Stimulated activated CD4-positive, alpha-beta T cell treated with anti-CD3 and anti-CD28 coated beads, Interleukin-15, amount 100 ng/mL, for 48 hours (primary cell): ENCODE measurements at regions not wholly inside any gene's neighbourhood (a gene's known extent, or its start where the extent isn't known, plus 50 kb on each side); places are given as distances from the start of the nearest gene placed in this dataset.
"Not testable (repeated sequence)": the region's sequence is repeated elsewhere in the genome, so short reads cannot be mapped to it uniquely, and the experiment has no call there.

ENCODE experiments used
- DNase-seq, 2 donors: peaks; one replicate each; pipeline ENCODE4 v3.0.0-alpha.2; 2020; ENCODE audit warnings: low read depth in 2 of 2

DNA sequence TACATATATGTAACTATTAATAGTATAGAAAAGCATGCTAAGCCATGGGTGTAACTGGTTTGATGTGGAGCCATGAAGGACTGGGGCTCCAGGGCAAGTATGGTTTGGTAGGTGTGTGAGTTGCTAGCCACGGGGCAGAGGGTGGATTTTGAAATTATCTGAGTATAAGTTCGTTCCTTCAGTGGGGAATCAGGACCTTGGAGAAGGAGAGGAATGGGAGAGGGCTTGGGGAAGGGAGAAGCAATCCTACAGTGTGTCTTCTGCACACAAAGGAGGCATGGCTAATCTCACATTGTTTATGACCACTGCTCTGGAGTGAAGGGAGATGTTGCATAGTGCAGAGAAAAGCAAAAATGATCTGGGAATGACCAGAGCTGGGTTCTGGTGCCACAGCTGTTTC, 127.8 kb upstream of the CADM1 start:
- no peak for DNase-seq

DNA sequence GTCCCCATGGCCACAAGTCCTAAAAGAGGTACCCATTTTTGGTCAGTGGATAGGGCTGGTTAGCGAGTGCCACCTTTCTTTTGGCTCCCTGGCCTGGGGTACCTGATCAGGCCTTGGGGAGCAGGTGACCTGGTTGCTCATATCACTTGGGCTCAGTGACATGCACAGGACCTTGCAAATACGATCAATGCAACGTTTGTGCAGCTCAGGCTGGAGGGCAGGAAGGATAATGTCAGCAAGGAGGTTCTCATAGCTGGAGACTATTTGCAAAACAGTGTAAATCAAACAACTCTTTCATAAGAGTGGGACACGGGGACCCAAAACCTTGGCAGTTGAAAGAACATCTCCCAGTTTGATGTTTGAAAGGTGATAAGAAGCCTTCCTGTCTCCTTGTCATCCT, 127.4 kb upstream of the CADM1 start:
- DNase-seq: no peak

DNA sequence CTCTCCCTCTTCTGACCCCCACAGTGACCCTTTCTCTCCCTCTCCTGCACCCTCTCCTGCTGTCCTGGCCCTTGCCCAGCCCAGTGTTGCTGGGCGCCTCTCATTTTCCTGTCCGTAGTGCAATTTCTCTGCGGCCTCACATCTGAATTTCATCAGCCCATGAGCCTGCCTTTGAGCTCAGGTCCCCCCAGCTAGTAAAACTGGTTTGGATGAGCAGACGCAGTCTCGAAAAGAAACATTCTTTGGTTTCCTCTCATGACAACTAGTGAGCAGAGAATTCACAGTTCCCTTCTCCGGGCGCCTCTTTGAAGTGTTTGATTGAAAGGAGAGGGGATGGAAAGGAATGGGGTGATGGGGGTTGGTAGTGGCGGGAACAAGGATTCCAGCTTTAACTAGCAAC, 126.0 kb upstream of the CADM1 start:
- no peak for DNase-seq

DNA sequence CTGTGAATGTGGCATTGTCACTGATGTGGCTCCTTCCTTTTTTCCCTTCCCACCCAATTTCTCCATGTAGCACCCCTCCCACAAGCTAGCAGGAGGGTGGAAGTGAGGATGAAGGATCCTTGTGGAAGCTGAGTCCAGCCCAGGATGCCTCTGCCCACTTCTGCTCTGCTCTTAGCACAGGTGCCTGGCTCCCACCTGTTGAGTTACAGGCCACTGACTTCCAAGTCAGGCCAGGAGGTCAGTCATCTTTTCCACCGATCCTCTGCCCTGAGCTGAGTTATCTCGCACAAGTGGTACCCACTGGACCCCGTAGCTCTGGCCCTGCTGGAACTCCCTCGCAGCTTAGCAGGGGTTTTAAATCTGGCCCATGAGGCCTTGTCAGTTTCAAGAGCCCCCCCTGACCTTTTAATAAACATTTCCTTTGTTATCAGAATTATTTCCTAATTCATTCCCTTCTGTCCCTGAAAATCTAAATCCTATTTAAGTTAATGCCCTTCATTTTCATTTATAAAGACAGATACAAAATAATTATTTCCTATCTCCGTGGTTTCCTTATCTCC, 125.3 kb upstream of the CADM1 start:
- DNase-seq: no peak

DNA sequence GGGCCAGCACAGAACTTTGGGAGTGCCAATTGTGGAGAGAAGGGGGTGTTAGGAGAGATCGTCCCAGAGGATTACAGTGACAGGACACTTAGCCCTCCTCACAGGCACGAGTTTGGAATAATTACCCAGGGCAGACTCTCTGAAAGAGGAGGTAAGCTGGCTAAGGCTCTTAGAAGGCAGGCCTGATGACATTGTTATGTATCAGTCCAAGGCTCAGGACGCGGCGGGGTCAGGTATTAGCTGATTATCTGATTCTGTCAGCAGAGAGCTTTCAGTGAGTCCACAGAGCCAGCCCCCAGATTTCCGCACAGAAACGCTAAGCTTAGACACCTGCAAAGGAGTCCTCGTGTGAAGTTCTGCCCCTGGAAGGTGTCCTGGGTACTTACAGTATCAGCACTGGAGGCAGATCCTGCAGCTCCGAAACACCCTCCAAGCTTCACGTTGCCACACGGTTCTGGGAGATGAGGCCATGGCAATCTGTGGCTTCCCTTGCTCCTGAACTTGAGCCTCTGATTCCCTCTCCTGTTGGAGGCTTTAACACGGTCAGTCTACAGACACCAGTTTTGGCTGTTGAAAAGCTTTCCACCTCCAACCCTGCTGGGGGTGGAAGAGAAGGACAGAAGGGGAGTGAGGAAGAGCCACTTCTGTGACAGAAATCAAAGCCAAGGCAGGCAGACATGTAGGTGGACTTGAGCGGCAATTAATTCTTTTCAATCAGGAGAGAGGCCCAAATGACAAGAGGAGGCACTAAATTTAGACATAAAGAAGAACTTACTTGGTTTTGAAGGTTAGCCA, 123.6 kb upstream of the CADM1 start:
- no peak for DNase-seq

DNA sequence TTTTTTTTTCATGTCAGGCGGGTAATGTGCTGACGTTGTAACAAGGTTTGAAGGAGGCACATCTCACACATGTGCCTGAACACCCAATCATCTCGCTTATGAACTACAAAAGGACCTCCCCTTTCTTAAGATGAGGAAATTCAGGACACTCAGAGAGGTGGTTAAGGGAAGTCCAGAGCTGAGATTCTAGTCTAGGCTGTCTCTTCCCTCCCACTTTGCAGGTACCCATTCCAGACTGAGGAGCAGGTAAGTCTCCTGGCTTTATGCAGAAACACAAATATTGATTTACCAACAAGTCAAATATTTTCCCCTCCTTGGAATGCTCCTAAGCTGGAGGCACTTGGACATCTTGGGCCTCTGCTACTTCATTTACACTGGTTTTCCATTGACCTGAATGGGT, 122.9 kb upstream of the CADM1 start:
- no peak for DNase-seq

DNA sequence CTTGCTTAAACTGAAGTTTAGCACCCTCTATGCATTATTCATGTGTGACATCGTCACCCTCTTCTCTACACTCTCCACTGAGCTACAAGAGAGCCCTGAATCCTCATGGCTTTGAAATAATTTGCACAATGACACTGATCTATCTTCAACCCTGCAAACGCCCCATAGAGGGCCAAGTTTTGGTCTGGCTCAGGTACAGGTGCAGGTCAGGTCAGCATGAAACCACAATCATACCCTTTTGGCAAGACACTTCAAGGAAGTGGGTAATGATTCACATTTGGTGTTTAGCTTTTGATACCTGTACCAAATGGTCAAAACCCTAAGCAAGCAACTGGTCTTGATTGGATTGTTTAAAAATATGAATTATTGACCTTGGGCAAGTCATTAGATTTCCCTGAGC, 122.2 kb upstream of the CADM1 start:
- no peak for DNase-seq

DNA sequence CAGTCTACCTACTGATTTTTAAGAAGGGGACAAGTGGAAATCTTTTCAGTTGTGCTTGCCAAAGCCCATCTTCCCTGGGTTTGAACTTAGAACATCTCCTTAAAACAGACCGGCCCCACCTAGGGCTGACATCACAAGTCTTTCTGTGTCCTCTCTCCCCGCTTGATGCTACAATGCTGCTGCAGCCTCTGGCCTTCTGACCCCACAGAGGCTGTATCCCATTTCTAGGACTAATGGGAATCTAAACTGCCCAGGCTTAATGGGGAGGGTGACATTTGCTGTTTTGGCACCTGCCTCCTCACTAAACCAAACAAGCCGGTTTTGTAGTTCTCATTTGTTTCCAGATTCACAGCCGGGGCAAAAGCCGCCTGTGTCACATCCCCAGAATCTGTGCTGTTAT, 121.3 kb upstream of the CADM1 start:
- DNase-seq: no peak

DNA sequence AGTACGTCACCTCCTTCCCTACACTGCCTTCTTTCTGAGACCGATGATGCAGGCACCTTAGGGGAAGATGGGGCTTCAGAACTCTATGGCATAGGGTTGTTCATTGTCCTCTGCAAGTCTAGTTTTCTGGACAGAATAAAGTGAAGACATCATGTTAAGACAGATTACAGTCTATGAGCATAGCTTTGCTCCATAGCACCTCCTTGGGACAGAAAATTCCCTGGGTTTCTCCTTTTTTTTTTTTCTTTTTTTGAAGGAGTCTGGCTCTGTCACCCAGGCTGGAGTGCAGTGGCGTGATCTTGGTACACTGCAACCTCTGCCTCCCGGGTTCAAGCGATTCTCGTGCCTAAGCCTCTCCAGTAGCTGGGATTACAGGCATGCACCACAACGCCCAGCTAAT, 119.8 kb upstream of the CADM1 start:
- no peak for DNase-seq

DNA sequence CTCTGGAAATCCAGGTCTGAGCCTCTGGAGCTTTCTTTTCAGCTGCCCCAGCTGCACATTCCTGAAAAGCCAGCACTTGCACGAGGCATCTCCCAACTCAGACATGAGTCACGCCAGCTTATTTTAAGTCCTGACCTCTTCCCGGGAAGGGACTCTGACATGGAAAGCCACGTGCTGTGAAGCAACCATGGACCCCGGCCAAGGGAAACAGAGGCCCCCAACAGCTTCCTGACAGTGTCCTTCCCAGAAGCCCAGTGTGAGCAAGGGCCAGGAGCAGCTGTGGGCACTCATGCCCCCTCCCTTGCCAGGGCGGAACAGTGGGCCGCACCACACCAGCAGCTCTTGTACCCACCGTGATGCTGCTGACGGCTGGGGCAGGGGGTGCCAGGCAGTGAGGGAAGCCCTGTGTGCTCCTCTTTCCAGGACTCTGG, 118.8 kb upstream of the CADM1 start:
- DNase-seq: no peak

DNA sequence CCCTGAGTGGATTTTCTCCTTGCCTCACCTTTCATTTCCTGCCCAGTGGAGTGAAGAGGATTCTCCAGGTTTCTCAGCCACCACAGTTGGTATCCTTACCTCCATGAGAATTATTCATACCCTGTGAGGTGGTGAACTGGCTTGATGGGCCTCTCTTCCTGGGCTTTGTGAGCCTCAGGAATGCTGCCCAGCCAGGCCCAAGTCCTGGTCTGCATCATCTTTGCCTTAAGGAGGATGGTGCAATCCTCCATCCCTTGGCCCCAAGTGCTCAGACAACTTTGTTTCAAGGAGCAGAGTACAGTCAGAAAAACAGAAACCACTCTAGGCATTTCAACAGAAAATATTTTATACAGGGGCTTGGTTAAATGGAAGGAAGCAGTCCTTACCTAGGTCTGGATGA, 114.2 kb upstream of the CADM1 start:
- no peak for DNase-seq

DNA sequence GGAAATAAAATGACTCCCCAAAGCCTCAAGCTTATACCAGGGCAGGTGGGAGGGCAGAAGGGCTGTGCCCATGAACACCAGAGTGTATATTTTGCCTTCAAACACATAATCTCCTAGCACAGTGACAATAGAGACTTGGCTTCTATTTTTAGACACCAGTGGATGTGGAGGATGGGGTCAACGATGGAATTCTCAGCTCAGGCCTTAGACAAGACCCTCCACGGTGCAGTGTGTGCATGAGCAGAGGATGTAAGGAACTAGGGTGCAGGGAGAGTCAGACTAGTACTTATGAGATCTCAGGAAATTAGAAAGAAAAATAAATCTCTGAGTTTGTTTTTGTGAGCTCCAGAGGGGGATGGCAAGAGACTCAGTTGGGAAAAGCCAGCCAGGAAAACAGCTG, 113.6 kb upstream of the CADM1 start:
- DNase-seq: no peak

DNA sequence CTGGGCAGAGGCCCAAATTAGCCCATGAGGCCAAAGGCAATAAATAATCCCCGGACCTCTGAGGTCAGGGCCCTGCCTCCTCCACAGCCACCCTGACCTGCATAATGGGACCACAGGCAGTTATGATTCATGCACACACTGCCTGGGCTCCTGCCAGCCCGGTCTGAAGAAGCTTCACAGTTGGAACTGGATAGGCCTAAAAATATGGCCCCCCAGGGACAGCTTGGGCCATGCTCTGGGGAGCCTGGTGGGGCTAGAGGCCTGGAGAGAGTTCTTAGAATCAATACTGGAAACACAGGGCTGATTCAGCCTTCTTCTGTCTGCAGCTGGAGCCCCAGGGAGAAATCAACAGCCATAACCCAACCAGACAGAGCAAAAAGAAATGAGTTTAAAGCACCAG, 112.8 kb upstream of the CADM1 start:
- no peak for DNase-seq

DNA sequence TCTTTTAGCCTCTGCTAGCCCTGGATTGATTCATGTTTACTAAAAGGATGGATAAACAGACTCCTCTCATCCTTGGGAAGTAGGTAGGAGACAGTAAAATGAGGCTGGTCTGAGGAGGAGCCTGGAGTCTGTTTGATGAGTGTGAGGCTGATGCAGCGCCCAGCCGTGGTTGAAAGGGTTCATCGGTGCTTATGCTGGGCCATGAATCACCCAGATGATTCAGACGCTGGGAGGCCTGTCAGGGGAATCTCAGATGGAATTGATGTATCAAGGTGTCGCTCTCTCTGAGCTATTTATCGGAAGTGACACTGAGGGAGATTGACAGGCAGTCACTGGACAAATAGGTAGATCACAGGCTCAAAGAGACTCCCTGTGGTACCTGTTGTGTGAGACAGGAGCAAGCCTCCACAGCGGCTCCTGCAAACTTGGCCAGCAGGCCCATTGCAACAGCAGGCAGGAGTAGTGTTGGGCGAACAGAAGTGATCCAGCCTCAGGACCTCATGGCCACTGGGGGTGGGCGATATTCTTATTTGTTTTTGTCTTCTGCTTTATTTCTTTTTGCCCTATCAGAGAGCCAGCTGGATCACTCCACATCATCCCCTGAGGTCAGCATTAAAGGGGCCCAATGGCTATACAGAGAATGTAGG, 109.9 kb upstream of the CADM1 start:
- no peak for DNase-seq

DNA sequence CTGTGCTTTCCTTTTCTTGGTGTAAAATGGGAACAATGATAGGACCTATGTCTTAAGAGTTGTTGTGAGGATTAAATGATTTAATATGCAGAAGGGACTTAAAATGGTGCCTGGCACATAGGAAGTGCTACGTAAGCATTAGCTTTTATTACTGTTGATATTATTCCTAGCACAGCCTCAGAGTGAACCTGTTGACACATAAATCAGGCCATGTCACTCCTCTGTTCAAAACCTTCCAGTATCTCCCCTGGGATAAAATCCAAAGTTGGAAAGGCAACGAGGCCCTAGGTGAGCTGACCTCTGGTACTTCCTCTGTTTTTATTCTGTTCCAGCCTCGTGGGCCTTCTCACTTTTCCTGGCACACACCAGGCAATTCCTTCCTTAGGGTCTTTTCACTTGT, 108.8 kb upstream of the CADM1 start:
- DNase-seq: no peak

DNA sequence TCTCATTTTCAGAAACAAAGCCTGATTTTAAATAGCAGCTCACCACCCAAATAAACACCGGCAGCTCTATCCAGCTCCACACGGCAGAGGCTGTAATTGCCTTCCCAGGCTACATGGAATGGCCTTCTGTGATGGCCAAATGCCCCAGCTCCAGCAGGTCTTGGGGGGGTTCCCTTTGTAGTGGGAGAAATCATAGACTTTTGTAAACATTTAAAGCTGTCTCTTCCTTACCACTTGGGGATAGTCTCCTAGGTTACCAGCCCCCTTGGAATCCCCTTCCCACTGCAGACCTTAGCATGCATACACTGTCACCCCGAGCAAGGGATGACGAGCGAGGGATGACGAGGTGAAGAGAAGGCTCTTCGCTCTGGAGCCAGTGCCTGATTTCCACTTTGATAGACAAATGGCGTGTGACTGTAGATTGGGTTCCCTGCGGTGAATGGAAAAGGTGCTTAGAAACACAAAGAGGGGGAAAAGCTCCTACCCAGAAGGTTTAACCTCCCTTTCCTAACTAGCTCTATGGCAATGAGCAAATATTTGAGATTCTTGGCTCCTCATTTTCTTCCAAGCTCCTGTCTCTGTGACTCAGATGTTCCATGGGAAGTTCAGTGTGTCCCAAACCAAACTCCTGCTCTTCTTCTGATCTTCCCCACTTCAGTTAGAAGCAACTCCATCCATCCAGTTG, 108.0 kb upstream of the CADM1 start:
- DNase-seq: no peak

DNA sequence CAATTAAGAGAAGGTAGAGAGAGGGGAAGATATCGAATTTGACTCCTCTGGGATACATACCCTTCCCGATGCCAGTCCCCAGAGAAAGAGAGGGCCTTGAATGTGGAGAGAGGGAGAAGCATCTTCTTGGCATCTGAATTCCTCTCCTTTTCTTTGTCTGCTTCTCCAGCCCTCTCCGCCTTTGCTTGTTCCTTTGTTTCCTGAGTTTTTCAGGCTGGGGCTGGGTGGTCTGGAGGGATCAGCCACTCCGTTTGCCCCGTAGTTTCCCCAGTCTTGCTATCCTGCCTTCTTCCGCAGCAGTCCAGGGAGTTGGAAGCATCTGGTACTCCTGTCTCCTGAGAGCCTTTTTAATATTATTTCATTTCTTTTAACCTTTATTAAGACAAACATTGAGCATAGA, 107.1 kb upstream of the CADM1 start:
- no peak for DNase-seq

DNA sequence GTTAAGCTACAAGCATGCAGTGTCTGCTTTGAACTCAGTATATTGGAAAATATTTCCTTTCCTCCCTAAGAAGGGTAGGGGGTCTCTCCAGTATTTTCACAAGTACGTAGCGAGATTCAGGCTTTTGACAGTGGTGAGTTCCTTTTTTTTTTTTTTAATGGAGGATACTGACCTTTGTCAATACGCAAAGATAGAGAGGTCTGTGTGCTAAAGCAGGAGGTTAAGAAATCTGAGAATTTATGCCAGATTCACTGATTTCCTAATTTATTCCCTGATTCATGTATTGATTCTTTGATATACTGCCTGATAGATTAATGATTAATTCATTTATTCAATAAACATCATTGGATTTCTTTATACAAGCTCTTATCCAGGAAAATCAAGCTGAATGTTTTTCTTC, 106.7 kb upstream of the CADM1 start:
- DNase-seq: no peak

DNA sequence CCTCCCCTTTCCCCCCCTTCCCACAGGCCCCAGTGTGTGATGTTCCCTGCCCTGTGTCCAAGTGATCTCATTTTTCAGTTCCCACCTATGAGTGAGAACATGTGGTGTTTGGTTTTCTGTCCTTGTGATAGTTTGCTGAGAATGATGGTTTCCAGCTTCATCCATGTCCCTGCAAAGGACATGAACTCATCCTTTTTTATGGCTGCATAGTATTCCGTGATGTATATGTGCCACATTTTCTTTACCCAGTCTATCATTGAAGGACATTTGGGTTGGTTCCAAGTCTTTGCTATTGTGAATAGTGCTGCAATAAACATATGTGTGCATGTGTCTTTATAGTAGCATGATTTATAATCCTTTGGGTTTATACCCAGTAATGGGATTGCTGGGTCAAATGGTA, 106.0 kb upstream of the CADM1 start:
- not testable (repeated sequence) for DNase-seq

DNA sequence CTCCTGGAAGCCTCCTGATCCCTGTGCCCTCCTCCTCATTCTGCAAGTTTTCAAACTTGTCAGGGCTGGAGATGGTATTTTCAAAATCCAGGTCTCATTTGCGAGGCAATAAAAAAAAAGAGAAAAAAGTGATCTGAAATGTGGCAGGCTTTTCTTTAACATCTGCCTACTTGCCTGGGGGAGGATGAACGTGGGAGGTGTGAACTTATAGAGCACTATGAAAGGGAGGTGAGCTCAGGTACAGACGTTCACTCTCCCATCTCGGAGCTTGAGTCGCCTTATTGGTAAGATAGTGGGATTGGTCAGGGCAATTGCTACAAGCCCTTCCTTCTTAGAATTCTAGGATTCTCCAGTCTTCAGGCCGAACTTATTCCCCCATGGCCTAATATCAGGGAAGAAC, 104.8 kb upstream of the CADM1 start:
- DNase-seq: no peak

DNA sequence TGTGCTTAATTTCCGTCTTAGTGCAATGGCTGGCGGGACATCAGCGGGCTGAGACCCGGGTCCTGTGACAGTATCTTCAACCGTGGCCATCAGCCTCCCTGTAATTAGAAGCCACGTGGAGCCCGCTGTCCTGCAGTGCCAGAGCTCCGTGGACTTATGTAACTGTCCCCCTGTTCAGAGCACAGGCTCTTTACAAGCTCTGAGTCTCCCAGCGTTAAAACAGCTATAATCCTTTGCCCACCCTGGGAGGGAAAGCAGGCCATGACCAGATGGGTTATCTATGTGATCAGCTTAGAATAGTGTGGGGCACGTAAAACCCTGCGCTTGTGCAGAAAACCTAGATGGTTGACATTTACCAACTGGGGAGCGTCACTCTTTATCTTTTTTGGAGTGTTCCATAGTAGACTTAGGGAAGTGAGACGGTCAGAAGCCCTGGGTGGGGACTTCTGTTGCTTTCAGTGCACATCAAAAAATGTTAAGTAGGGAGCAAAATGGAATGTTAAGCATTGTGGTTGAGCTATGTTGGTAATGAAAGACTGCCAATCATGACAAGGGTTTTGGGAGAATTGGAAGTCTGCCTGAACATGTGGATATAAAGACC, 103.5 kb upstream of the CADM1 start:
- DNase-seq: no peak

DNA sequence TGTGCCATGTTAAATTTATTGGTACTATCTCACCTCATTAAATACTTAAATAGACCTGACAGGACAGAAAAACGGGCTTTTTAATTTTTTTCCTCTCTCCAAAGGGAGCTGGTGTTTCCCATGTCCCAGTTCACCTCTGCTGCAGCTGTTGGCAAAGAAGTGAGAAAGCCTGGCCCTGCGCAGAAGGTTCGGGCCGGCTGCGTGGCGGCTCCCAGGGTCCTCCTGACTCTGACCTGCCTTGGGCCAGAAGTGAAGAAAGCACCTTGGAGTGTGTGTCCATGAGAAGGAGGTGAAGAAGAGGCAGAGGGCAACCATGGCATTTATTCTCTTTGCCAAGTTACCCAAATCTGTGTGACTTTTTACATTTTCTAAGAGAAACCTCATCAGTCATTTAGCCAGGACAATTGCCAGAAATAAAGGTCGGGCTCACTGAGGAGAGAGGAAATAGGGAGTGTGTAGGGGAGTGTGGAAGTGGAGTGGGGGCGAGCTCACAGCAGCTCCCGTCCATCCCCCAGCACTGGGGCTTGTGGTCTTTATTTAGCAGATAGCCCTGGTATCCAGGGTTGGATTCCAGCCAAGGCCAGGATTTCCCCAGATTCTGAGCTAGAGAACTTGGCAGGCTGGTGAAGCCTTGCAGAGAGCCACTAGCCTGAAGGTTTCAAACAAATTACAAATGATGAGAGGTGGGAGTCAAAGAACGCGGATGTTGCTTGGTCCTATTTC, 102.4 kb upstream of the CADM1 start:
- no peak for DNase-seq
